Lung (tissue), 11 donors: ENCODE measurements at regions not wholly inside any gene's neighbourhood (a gene's known extent, or its start where the extent isn't known, plus 50 kb on each side); places are given as distances from the start of the nearest gene placed in this dataset.

Experiments used
- ATAC-seq: fragments of 200-7000 bp; cut with Tn5 transposase; one replicate; pipeline ENCODE4 v1.9.1; 2020; ENCODE audit warnings: moderate number of reproducible peaks; ENCODE audit not compliant: insufficient read depth, low FRiP score
- DNase-seq, 3 donors: peaks; one replicate each; pipeline ENCODE4 v3.0.0-alpha.2; 2013 to 2017
- H3K27ac ChIP-seq, 2 donors: one replicate each; pipeline ENCODE4 v1.5.1; 2013; ENCODE audit warnings: mild to moderate bottlenecking in 2 of 2, moderate library complexity in 2 of 2, control low read depth in 1 of 2, inconsistent platforms in 1 of 2, low read depth in 1 of 2, low read length in 1 of 2
- H3K27me3 ChIP-seq, 3 donors: one replicate each; pipeline ENCODE4 v1.5.1; 2013; ENCODE audit warnings: low read length in 2 of 3; ENCODE audit not compliant: control insufficient read depth in 3 of 3, insufficient read depth in 3 of 3
- H3K36me3 ChIP-seq, 4 donors: one replicate each; pipeline ENCODE4 v1.5.1; 2013; ENCODE audit warnings: low read length in 4 of 4, mild to moderate bottlenecking in 1 of 4, moderate library complexity in 1 of 4; ENCODE audit not compliant: control insufficient read depth in 4 of 4, insufficient read depth in 4 of 4
- H3K4me1 ChIP-seq, 5 donors: one replicate each; pipeline ENCODE4 v1.5.1; 2013; ENCODE audit warnings: low read length in 5 of 5, mild to moderate bottlenecking in 2 of 5, moderate library complexity in 1 of 5; ENCODE audit not compliant: control insufficient read depth in 5 of 5, insufficient read depth in 5 of 5
- H3K4me3 ChIP-seq: one replicate; pipeline ENCODE4 v1.5.1; 2013; ENCODE audit warnings: mild to moderate bottlenecking, control low read depth, moderate library complexity
- H3K9ac ChIP-seq, 2 donors: one replicate each; pipeline ENCODE4 v1.5.1; 2013; ENCODE audit warnings: low read length in 2 of 2, control low read depth in 1 of 2; ENCODE audit not compliant: insufficient read depth in 1 of 2
- H3K9me3 ChIP-seq, 4 donors: one replicate each; pipeline ENCODE4 v1.5.1; 2013; ENCODE audit warnings: low read length in 3 of 4, mild to moderate bottlenecking in 1 of 4, moderate library complexity in 1 of 4; ENCODE audit not compliant: control insufficient read depth in 4 of 4, insufficient read depth in 3 of 4
- WGBS, 2 donors: extraction: QIAGEN DNeasy Blood & Tissue Kit; methylation state at CpG; one replicate each; pipeline ENCODE4 v1.1.7; 2013; 5-methylcytosine and 5-hydroxymethylcytosine counted together
- TF ChIP-seq, protein P1 (sequence below): IDR thresholded peaks from 2 replicates; pipeline ENCODE4 v1.5.1; 2012; ENCODE audit warnings: mild to moderate bottlenecking; ENCODE audit errors: control extremely low read depth, extremely low read depth
- donor health status: control.
- donor health status: control.
- donor health status: Bipolar disorder and iron deficiency.
- donor health status: healthy.
- donor health status: DM: yes; HTN: yes; CAD: no.

DNA sequence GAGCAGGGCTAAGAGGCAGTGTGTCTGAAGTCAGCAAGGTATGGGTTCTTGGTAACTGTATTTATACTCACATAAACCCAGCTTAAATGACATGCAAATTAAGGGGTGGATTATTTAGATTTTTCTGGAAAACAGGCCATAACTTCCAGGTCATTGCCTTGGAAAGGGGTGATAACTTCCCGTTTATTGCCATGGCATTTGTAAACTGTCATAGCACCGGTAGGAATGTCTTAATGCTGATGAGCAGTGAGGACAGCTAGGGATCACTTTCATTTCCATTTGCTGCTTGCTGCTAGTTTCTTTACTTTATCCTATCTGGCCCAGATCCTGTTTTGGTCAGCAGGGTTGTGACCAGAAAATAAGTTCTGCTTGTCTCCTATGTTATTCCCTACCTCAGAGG is 1336.7 kb downstream of the CDH11 start:
- DNase-seq (no peak), ATAC-seq (no peak)
- Histone ChIP-seq H3K9me3 (peaks cover 0 to 8% (median 0%) of the 10 kb centered on the region in 4 donors), H3K4me3 (no peak overlapping the region), H3K4me1 (no peaks in the 10 kb centered on the region), H3K9ac (no peak overlapping the region), H3K27ac (no peak overlapping the region), H3K27me3 (no peaks in the 10 kb centered on the region), H3K36me3 (no peaks in the 10 kb centered on the region)
- 88 to 89% methylated on average over 2 of the region's 2 CpGs for WGBS, 2 donors
- TF ChIP-seq, protein P1, sequence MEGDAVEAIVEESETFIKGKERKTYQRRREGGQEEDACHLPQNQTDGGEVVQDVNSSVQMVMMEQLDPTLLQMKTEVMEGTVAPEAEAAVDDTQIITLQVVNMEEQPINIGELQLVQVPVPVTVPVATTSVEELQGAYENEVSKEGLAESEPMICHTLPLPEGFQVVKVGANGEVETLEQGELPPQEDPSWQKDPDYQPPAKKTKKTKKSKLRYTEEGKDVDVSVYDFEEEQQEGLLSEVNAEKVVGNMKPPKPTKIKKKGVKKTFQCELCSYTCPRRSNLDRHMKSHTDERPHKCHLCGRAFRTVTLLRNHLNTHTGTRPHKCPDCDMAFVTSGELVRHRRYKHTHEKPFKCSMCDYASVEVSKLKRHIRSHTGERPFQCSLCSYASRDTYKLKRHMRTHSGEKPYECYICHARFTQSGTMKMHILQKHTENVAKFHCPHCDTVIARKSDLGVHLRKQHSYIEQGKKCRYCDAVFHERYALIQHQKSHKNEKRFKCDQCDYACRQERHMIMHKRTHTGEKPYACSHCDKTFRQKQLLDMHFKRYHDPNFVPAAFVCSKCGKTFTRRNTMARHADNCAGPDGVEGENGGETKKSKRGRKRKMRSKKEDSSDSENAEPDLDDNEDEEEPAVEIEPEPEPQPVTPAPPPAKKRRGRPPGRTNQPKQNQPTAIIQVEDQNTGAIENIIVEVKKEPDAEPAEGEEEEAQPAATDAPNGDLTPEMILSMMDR, result no peak

DNA sequence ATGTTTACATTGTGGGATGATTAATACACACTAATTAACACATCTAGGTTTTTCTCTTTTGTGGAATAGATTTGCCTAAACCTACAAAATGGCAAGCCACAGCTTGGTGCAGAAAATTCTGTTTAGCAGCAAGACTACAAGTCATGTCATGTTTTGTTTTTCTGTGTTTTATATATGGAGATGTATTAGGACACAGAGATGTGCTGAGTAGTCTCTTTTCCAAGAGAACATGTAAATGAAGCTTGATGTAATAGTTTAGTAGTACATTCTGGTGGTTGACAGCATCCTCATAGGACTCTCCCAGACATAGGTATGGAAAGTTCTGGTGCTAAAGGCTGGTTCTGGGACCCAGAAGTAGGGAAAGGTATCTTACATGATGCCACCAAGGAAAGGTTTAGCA is 1345.4 kb downstream of the CDH11 start:
- H3K4me3 ChIP-seq, result no peak overlapping the region
- no peak overlapping the region for H3K9ac ChIP-seq
- H3K4me1 ChIP-seq, result no peaks in the 10 kb centered on the region
- TF ChIP-seq, protein P1, result no peak
- H3K36me3 ChIP-seq, result no peaks in the 10 kb centered on the region
- H3K9me3 ChIP-seq, result no peaks in the 10 kb centered on the region
- DNase-seq (no peak), ATAC-seq (no peak)
- no peaks in the 10 kb centered on the region for H3K27me3 ChIP-seq
- H3K27ac ChIP-seq, result no peak overlapping the region

DNA sequence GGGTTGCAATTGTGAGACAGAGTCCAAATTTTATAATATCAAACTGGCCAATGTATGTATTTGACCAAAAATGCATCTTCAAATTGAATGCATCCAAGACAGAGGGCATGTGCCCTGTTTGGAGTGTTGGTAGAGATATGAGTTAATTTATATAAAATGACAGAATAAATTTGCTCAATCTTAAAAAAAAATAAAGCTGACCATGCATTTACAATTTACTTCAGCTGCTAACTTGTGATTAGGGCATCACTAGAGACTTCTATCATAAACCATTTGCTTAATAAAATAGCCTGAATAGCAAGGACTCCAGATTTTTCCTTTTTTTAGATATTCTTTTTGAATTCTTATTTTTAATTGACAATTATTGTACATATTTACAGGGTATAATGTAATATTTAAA is 1345.8 kb downstream of the CDH11 start:
- TF ChIP-seq, protein P1, result no peak
- Histone ChIP-seq H3K4me1 (no peaks in the 10 kb centered on the region), H3K36me3 (no peaks in the 10 kb centered on the region), H3K9me3 (no peaks in the 10 kb centered on the region), H3K9ac (no peak overlapping the region), H3K27ac (no peak overlapping the region), H3K4me3 (no peak overlapping the region), H3K27me3 (no peaks in the 10 kb centered on the region)
- DNase-seq (no peak), ATAC-seq (no peak)

DNA sequence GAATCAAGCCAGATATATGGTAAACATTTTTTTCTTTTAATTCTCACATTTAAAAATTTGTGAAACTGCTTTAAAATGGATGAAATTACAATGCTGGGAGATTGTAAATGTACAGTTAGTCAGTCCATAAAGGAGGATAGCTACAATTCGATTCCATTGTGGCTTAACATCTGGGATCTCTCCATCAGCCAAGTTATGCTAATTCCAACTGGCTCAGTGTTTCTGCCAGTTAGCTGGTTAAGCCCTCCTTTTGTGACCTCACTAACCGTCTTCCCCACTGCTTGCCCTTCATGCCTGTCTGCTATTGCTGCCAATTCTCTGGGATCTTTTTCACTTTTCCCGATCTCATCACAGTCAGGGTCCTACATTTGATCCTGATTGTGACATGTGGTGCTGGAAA is 1347.6 kb downstream of the CDH11 start:
- 74 to 82% methylated on average over 3 of the region's 3 CpGs for WGBS, 2 donors
- peak overlapping the region in 1 of 2 donors; percentile 31 for H3K27ac ChIP-seq
- ATAC-seq (no peak), DNase-seq (peak in 2 of 3 donors; percentile 27 to 32)
- H3K36me3 ChIP-seq, result no peaks in the 10 kb centered on the region
- no peaks in the 10 kb centered on the region for H3K9me3 ChIP-seq
- H3K4me1 ChIP-seq, result peaks cover 0 to 6% (median 0%) of the 10 kb centered on the region in 5 donors
- TF ChIP-seq, protein P1, result no peak
- H3K4me3 ChIP-seq, result no peak overlapping the region
- no peaks in the 10 kb centered on the region for H3K27me3 ChIP-seq
- no peak overlapping the region for H3K9ac ChIP-seq
